ENCODE measurements at regions not wholly inside any gene's neighbourhood (a gene's known extent, or its start where the extent isn't known, plus 50 kb on each side); places are given as distances from the start of the nearest gene placed in this dataset.
A peak's percentile ranks its signal among the peaks of the same experiment; 100 is the strongest.

GRCh38 chr10:78754269-78755062 is 314.3 kb upstream of the ZMIZ1 start:
- DNase-seq = no peak

DNA sequence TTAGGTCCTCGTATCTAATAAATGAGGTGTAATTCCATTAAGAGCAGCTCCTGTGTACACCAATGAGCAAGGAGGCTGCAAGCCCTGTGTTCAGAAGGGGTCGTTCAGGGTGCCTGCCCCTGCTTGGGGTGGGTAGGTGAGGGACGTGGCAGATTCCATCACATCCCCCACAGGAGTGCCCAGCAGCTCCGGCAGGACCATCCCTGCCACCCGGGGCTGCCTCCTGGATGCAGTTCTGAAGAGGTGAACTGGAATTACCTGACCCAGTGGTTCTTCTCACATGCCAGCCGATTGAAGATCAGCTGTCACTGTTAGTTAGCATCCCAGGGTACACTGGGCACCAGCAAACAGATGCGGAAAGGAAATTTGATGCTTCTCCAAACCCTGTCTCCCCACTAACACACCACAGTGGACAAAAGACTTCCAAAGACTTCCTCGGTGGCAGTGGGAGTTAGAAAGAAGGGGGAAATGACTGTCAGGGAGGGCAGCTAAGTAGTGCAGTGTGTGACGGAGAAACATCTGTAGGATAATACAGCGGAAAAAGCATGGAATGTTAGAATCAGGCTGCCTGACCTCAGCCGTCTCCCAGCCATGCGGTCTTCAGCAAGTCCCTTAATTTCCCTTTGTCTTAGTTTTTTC is 313.6 kb upstream of the ZMIZ1 start:
- DNase-seq = no peak

- DNase-seq = no peak
Measured at GRCh38 chr10:78755877-78756455, 312.8 kb upstream of the ZMIZ1 start.

DNA sequence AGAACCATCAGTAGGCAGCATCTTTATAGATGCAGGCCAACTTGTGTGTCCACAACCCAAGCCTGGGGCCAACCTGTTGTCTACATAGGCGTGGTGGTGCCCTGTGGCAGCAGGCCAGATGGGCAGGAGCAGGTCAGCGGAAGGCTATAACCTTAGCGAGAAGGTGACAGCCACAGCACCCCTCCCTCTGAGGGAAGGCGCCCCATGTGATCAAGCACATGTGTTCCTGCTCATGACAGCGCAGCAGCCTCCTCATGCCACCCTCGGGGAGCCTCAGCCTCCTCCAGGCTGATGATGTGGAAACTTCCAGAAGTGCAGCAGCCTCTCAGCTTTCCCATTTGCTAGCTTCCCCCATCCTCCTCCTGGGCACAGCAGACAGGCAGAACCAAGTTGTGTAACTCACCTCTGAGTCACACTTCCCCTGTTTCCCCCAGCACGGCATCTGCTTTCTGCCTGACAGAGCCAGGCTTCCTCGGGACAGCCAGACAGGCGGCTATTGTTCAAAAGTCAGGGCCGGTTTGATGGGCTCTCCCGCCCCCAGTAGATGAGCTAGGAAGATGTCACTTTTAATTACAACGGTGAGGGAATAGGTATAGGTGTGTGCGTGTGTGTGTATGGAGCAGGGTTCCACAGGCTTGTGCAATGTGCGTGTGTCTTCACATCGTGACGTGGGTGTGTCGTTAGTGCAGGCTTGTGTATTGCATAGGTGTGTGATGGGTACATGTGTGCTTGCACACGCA is 312.0 kb upstream of the ZMIZ1 start:
- DNase-seq = no peak

DNA sequence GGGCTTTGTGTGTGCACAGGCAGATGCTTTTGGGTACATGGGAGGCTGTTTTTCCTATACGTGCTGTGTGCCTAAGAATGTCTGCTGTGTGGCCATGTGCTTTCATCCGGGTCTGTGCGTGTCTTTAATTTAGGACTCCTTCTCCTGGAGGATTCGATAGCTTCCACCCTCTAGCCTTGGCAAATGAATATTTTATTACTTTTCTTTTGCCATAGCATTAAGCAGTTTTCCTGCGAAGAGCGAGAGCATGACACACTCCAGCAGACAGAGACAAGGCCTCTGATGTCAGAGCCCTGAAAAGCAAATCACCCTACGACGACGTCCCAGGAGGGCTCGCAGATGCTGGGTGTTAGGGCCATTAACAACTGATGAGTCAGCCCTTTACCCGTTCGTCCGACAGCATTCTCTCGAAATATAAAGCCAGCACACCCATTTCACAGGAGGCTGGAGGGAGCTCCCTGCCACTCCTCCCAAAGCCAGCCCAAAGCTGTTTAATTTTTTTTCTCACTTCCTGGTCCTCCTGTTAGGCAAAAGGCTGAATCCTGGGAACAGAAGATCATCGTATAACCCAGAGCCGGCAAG is 311.3 kb upstream of the ZMIZ1 start:
- DNase-seq = peak; percentile 70

DNA sequence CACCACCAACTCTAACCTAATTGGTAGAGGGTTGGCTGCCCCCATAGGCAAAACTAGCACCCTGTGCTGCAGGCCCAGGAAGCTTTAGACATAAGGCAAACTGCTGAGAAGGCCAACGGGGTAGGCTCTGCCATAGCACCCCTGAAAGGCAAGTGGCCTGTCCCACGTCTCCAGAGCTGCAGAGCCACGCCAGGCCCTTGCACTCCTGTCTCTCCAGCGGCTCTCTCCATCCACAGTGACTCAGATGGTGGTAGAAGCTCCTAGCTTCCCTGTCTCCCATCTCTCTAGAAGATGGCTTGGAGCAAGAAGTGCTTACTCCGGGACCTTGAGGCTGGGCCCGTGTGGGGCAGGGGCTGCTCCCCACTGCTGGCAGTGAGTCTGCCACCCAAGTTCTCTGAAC is 310.6 kb upstream of the ZMIZ1 start:
- DNase-seq = no peak

DNA sequence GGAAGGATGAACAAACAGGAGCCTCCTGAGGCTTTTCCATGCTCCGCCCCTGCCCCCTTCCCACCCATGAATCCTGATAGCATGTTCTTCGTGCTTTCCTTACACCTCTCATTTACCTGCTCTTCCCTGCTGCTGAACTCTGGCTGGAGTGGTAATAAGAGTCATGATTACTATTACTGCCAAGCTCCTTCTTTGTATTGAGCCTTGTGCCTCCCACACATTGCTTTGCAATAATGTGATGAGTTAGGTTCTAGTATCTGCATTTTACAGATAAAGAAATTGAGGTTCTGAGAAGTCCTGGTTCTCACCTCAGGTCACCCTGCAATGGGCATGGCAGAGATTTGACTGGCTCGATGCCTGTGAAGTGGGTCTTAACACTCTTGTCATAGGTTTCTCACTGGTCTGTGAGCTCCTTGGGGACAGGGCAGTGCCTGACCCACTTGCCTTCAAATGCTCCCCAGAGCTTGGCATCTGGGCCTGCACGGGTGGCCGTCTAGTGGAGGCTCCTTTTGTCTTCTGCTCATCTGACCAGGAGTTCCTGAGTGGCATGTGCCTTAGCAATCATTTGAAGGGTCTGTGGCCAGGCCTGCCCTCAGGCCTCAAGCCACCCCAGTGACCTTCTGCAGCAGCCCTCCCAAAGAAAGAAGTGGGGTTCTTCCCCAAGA is 309.2 kb upstream of the ZMIZ1 start:
- DNase-seq = no peak

DNA sequence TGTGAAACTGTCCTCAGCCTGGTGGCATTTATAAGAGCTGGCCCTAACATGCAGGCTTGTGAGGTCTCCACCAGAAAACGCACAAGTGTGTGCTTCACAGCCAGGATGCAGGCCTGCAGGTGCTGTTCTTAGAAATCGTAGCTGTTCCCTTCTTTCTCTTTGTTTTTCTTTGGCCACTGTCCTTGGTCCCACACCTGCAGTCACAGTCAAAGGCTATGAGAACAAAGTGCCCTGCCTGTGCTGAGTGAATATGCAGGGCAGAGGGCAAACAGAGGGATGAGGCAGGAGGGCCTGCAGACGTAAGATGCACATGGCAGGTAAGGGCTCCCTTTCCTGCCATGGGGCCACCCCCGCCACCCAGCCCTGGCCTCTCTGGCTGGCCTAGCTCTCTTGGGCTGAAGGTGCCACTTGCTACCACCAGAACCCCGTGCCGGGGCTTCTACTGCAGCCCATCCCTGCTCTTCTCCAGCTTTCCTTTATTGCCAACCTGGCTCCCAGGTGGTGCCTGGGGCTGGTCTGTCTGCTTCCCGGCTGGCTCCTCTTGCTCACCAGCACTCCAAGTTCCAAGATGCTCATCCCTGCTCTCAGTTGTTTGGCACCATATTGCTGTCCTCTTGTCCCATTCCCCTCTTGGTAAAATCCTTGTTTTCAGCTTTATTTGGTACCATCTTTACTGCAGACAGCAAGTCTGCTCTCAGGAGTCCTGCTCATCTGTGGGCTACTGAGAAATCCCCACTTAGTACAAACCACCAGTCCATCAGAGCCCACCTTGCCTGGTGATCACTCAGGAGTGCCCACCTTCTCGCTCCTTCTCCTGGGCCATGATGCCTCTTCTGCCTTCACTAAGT is 308.1 kb upstream of the ZMIZ1 start:
- no peak for DNase-seq

DNA sequence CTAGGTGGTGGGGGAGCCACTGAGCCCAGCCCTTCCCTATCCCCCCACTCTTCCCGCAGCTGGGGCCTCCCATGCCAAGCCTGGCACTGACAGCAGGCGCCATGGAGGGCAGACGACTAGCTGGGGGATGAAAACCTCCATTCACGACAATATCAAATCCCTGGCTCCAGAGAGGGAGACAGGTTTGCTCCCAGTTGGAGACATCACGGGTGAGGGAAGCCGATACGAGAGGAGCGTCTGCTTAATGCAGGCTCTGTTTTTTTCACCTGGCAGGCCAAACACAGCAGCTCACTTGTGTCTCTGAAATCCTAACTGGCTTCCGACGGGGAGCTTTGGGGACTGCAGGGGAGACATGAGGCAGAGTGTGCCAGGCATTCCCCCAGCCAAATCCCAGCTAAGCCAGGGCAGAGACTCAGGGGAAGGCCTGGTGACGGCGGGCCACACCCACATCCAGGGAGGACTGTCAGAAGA is 307.4 kb upstream of the ZMIZ1 start:
- DNase-seq = no peak

- no peak for DNase-seq
Measured at GRCh38 chr10:78762086-78762630, 306.6 kb upstream of the ZMIZ1 start.

DNA sequence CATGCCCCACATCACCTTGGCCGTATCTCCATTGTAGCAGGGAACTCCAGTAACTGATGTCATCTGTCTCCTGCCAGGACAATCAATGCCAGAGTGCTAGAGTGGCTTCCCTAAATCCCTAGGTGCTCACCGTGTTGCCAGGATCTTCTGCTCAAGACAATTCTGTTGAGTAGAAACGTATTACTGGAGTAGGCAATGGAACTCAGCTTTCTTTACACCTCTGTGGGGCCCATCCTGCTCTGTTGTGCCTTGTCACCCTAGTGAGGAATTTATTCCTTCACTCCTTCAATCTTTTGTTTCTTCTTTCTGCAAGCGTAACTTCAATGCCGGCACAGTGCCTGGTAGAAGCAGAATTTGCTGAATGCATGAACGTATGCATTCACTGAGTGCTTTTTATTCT is 305.5 kb upstream of the ZMIZ1 start:
- DNase-seq = no peak

GRCh38 chr10:78763651-78764395 is 304.9 kb upstream of the ZMIZ1 start:
- no peak for DNase-seq

DNA sequence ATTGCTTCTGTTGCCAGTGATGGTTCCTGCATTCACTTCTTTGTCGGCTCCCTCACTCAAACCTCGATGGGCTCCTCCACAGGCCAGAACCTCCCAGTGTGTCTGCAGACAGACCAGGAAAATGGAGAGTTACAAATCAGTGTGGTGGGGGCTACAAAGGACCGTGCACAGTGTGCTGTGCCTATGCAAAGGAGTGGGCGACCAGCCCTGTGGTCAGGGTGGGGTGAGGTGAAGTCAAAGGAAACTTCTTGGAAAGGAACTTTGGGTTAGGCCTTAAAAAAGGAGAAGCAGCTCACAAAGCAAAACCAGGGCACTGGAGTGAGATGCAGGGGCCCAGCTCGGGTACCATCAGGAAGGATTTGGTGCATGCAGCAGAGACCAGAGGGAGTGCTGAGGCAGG is 304.3 kb upstream of the ZMIZ1 start:
- no peak for DNase-seq

- DNase-seq = no peak
Measured at GRCh38 chr10:78764846-78765430, 303.8 kb upstream of the ZMIZ1 start.

GRCh38 chr10:78765726-78766335 is 302.9 kb upstream of the ZMIZ1 start:
- no peak for DNase-seq

GRCh38 chr10:78766603-78767002 is 302.2 kb upstream of the ZMIZ1 start:
- no peak for DNase-seq

DNA sequence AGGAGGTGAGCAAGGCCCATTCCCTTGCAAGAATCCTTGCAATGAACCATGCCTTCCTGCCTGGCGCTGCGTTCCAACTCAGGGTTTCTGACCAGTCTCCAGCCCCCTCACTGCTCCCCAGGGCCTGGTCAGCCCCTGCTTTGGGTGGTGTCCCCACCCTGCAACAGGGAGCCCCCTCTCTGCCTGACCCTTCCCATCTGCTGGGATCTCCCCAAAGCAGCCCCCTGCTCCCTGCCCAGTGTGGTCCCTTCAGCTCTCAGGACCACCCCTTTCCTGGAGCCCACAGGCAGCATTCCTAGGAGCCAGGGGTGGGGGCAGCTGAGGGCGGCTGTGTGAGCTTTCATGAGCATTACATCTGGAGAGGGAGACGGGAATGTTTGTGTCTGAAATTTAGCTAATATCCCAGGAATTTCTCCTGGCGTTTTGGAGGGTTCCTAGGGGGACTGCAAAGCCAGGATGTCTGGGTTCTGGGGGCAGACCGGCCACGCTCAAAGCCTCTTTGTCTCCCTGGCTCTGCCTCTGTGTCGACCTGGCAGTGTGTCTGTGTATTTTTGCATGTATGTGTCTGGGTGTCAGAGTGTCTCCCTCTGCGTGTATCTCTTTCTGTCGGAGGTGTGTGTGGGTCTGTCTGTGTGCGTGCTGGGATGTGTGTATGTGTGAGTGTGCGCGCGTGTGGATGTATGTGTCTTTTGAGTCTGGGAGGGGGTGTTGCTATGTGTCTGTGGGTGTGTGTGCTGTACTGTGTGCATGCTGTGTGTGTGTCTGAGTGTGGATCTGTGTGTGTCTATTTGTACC is 300.5 kb upstream of the ZMIZ1 start:
- no peak for DNase-seq

GRCh38 chr10:78768876-78769275 is 299.9 kb upstream of the ZMIZ1 start:
- DNase-seq = no peak

- no peak for DNase-seq
Measured at GRCh38 chr10:78769526-78769925, 299.2 kb upstream of the ZMIZ1 start.

Data from NCI-H1436 (cell line).